Heart left ventricle (tissue), 13 donors: ENCODE measurements at regions not wholly inside any gene's neighbourhood (a gene's known extent, or its start where the extent isn't known, plus 50 kb on each side); places are given as distances from the start of the nearest gene placed in this dataset.

Experiments used
- POLR2A ChIP-seq, 2 donors: fragments of 450-650 bp; IDR thresholded peaks; one replicate each; pipeline ENCODE4 v1.6.1; 2017; ENCODE audit warnings: antibody characterized with exemption in 2 of 2, mild to moderate bottlenecking in 2 of 2, moderate library complexity in 2 of 2
- TF ChIP-seq, protein P1 (sequence below), 12 donors: fragments of 200-600 bp; sonication (generic) in 4 of 12; IDR thresholded peaks; one replicate each; pipeline versions ENCODE4 v1.5.0 to v1.8.0; 2018 to 2022; ENCODE audit warnings: antibody characterized with exemption in 12 of 12, mild to moderate bottlenecking in 5 of 12
- donor health status: ischemic (EF 13 %, LVEDD 7.1; RV severe dilation, severe dysfunction).
- donor health status: DM: no; HTN: yes; CAD: no.
- donor health status: DM: no; HTN: no; CAD: no.
- donor health status: ischemic (EF 25% LVEDD 6.9; RV normal size, moderate dysfunction).
- donor health status: ischemic (EF 25% LVEDD 5.7; RV mildly dilated, moderate dysfunction).
- donor health status: ischemic (EF 35%, LVEDD 5.7; RV mildly dilated, moderate dysfunction).
- donor health status: nonischemic (EF 11% LVEDD 7.7; RV severe dilation, severe dysfunction).
- donor health status: DM: yes; HTN: yes; CAD: no.
- donor health status: PGD.
- donor health status: ischemic (EF 29% LVEDD 5.4; RV normal size, mild dysfunction).
- donor health status: nonischemic (EF 23%, LVEDD 6.1; RV moderate dilation, normal function).

DNA sequence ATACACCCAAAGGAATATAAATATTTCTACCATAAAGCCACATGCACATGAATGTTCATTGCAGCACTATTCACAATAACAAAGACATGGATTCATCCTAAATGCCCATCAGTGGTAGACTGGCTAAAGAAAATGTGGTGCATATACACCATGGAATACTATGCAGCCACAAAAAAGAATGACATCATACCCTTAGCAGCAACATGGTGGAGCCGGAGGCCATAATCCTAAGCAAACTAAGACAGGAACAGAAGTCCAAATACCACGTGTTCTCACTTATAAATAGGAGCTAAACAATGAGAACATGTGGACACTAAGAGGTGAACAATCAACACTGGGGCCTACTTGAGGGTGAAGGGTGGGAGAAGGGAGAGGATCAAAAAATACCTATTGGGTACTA, 198.5 kb downstream of the BMP4 start:
- TF ChIP-seq POLR2A (IDR thresholded peaks at IDR 0.05): no peak
- TF ChIP-seq, protein P1, sequence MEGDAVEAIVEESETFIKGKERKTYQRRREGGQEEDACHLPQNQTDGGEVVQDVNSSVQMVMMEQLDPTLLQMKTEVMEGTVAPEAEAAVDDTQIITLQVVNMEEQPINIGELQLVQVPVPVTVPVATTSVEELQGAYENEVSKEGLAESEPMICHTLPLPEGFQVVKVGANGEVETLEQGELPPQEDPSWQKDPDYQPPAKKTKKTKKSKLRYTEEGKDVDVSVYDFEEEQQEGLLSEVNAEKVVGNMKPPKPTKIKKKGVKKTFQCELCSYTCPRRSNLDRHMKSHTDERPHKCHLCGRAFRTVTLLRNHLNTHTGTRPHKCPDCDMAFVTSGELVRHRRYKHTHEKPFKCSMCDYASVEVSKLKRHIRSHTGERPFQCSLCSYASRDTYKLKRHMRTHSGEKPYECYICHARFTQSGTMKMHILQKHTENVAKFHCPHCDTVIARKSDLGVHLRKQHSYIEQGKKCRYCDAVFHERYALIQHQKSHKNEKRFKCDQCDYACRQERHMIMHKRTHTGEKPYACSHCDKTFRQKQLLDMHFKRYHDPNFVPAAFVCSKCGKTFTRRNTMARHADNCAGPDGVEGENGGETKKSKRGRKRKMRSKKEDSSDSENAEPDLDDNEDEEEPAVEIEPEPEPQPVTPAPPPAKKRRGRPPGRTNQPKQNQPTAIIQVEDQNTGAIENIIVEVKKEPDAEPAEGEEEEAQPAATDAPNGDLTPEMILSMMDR (IDR thresholded peaks at IDR 0.05): no peak
